ENCODE measurements at regions not wholly inside any gene's neighbourhood (a gene's known extent, or its start where the extent isn't known, plus 50 kb on each side); places are given as distances from the start of the nearest gene placed in this dataset. TPM values are rescaled to one million over a fixed set of nuclear protein-coding genes. Genes with fewer than 3 reads are reported as not detected.

GRCh38 chr18:25005541-25006403 is 346.2 kb downstream of the ZNF521 start:
- TF ChIP-seq, protein P1, sequence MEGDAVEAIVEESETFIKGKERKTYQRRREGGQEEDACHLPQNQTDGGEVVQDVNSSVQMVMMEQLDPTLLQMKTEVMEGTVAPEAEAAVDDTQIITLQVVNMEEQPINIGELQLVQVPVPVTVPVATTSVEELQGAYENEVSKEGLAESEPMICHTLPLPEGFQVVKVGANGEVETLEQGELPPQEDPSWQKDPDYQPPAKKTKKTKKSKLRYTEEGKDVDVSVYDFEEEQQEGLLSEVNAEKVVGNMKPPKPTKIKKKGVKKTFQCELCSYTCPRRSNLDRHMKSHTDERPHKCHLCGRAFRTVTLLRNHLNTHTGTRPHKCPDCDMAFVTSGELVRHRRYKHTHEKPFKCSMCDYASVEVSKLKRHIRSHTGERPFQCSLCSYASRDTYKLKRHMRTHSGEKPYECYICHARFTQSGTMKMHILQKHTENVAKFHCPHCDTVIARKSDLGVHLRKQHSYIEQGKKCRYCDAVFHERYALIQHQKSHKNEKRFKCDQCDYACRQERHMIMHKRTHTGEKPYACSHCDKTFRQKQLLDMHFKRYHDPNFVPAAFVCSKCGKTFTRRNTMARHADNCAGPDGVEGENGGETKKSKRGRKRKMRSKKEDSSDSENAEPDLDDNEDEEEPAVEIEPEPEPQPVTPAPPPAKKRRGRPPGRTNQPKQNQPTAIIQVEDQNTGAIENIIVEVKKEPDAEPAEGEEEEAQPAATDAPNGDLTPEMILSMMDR (IDR thresholded peaks at IDR 0.05; ENCODE audit: insufficient read depth, low read depth, low read length): no peak
- DNase-seq (ENCODE audit: low read depth): peak; percentile 29
- no peak overlapping the region for H3K4me3 ChIP-seq (ENCODE audit: low read depth, low read length)

DNA sequence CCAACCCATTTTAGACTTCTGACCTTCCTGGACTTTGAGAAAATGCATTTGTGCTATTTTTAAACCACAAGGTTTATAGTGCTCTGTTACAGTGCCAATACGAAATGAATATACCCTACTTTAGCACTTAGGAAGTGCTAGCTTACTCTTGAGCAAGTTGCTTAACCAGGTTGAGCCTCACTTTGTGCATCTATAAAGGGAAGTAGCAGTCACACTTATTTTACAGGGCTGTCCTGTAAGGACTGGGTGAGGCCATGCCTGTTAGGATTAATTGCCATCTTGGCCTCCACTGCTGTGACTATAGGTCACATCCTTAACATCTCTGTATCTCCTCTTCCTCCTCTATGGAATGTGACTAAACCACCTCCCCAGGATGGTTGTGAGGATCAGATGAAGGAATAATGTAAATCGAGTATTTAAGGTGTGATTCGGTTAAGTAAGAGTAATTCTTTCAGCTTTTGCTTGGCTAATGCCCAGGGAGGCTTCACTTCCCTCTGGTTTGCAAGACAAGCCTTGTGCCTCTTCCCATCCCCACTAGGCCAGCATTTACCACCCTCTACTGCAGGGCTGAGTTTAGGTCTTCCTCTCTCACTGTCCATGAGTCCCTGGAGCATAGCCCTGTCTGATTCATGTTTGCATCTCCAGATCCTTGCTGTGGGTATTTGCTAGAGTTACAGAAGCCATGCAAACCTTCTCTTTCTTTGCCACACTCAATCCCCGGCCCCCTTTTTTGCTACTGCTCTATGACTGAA is 341.2 kb downstream of the ZNF521 start:
- no peak overlapping the region for H3K4me3 ChIP-seq (ENCODE audit: low read depth, low read length)
- no peak for DNase-seq (ENCODE audit: low read depth)
- TF ChIP-seq, protein P1 (IDR thresholded peaks at IDR 0.05; ENCODE audit: insufficient read depth, low read depth, low read length): no peak

Small RNA genes in the stretch of these regions (small RNA-seq; reads per million reads assigned to genes)
- gene PPIAP57: not detected

Data from fibroblast of villous mesenchyme (primary cell).